Left lung (tissue), 4 donors: ENCODE measurements at regions not wholly inside any gene's neighbourhood (a gene's known extent, or its start where the extent isn't known, plus 50 kb on each side); places are given as distances from the start of the nearest gene placed in this dataset.
A peak's percentile ranks its signal among the peaks of the same experiment; 100 is the strongest.

Experiments
- ATAC-seq: fragments of 200-7000 bp; cut with Tn5 transposase; one replicate; pipeline ENCODE4 v1.9.1; 2020; ENCODE audit warnings: moderate library complexity
- DNase-seq, 4 donors: peaks; one replicate each; pipeline ENCODE4 v3.0.0-alpha.2; 2013 to 2020
- H3K27ac ChIP-seq, 2 donors: fragments of 200-600 bp; sonication (generic) in 1 of 2; one replicate each; pipeline versions ENCODE4 v1.5.0 to v1.8.0; 2020 to 2021
- H3K27me3 ChIP-seq, 2 donors: fragments of 200-600 bp; sonication (generic) in 1 of 2; one replicate each; pipeline versions ENCODE4 v1.5.0 to v1.8.0; 2020 to 2021
- H3K36me3 ChIP-seq, 2 donors: fragments of 200-600 bp; sonication (generic) in 1 of 2; one replicate each; pipeline versions ENCODE4 v1.5.0 to v1.8.0; 2020 to 2021
- H3K4me1 ChIP-seq, 2 donors: fragments of 200-600 bp; one replicate each; pipeline ENCODE4 v1.8.0; 2021
- H3K4me3 ChIP-seq, 2 donors: fragments of 200-600 bp; sonication (generic) in 1 of 2; one replicate each; pipeline versions ENCODE4 v1.5.0 to v1.8.0; 2020 to 2021; ENCODE audit warnings: mild to moderate bottlenecking in 1 of 2
- H3K9me3 ChIP-seq, 2 donors: fragments of 200-600 bp; sonication (generic) in 1 of 2; one replicate each; pipeline versions ENCODE4 v1.5.0 to v1.8.0; 2020 to 2021
- intact Hi-C, 2 donors: fragments of 100-400 bp; cut with DNase I; formaldehyde crosslinking; loops; one replicate each; pipeline versions ENCODE4 v1.11.2 to v1.14.2; 2022
- TF ChIP-seq, protein P1 (sequence below), 2 donors: fragments of 200-600 bp; sonication (generic) in 1 of 2; IDR thresholded peaks; one replicate each; pipeline versions ENCODE4 v1.5.0 to v1.8.0; 2021; ENCODE audit warnings: antibody characterized with exemption in 2 of 2
- donor health status: DM: no; HTN: yes; CAD: no.
- donor health status: DM: no; HTN: no; CAD: no.

DNA sequence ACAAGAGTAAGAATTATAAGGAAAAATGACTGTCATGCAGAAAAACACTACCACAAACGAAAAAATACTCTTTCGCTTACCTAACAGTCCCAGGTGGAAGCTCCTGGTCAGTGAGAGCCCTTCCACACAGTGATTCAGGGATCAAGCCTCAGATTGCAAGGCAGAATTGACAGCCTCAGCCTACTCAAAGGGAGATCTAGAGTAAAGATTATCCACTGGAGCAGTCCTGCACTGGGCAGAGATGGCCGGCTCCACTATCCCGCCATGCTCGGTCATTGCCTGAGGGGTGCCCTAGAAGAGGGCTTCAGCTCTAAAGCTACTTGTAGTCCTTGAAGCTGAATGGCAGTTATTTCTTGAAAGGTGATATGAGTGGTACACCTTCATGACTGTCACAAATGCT lies 174.7 kb downstream of the TTC8 start:
- Histone ChIP-seq H3K27ac (no peak overlapping the region), H3K4me3 (no peak overlapping the region), H3K4me1 (peaks cover 0 to 6% of the 10 kb centered on the region in 2 donors), H3K9me3 (no peaks in the 10 kb centered on the region), H3K27me3 (no peaks in the 10 kb centered on the region), H3K36me3 (no peaks in the 10 kb centered on the region)
- no peak for DNase-seq
- ATAC-seq, result no peak
- intact Hi-C loops, result no loop called here
- TF ChIP-seq, protein P1, sequence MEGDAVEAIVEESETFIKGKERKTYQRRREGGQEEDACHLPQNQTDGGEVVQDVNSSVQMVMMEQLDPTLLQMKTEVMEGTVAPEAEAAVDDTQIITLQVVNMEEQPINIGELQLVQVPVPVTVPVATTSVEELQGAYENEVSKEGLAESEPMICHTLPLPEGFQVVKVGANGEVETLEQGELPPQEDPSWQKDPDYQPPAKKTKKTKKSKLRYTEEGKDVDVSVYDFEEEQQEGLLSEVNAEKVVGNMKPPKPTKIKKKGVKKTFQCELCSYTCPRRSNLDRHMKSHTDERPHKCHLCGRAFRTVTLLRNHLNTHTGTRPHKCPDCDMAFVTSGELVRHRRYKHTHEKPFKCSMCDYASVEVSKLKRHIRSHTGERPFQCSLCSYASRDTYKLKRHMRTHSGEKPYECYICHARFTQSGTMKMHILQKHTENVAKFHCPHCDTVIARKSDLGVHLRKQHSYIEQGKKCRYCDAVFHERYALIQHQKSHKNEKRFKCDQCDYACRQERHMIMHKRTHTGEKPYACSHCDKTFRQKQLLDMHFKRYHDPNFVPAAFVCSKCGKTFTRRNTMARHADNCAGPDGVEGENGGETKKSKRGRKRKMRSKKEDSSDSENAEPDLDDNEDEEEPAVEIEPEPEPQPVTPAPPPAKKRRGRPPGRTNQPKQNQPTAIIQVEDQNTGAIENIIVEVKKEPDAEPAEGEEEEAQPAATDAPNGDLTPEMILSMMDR (IDR thresholded peaks at IDR 0.05), result no peak

DNA sequence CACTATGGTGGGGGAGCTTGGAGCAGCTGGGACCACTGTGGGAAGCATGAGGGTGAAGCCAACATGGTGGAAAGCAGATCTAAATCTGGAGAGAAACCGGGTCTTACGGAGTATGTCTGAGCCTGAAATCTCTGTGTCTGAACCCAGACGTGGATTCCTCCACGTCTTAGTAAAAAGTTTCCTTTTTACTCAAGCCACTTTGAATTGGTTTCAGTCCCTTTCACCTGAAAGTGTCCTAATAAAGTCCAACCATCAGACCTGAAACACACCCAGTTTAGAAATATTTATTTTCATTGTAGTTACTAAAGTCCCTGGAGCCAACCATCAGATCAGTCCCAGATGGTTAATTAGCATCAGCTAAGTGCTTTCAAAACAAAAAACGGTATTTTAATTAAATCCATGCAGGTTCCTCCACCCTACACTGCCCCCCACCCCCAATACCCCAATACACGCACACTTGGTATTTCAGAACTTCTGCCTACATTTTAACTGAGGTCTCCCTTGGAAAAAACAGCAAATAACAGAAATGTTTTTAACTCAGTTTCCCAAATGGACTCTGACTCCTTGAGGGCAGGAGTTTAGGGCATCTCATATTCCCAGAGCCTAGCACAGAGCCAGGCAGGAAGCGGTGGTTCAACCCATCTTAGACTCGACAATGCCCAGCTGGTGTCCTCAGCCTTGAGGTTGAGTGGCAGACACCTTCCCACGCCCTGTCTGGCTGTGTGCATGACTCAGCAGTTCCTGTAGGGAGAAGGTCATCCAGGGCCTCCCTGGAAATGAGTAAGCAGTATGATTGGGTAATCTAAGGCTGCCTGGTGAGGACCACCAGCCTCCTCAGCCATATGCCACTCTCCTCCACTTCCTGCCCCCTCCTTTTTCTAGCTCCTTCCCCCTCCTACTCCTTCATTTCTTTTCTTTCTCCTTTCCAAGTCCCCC lies 175.8 kb downstream of the TTC8 start:
- peaks cover 0 to 5% of the 10 kb centered on the region in 2 donors for H3K4me1 ChIP-seq
- ATAC-seq (peak; percentile 69), DNase-seq (peak in 2 of 4 donors; percentile 72 to 75)
- no peaks in the 10 kb centered on the region for H3K9me3 ChIP-seq
- intact Hi-C loops, result no loop called here
- no peaks in the 10 kb centered on the region for H3K36me3 ChIP-seq
- no peak overlapping the region for H3K27ac ChIP-seq
- no peaks in the 10 kb centered on the region for H3K27me3 ChIP-seq
- H3K4me3 ChIP-seq, result no peak overlapping the region
- TF ChIP-seq, protein P1 (IDR thresholded peaks at IDR 0.05), result no peak

DNA sequence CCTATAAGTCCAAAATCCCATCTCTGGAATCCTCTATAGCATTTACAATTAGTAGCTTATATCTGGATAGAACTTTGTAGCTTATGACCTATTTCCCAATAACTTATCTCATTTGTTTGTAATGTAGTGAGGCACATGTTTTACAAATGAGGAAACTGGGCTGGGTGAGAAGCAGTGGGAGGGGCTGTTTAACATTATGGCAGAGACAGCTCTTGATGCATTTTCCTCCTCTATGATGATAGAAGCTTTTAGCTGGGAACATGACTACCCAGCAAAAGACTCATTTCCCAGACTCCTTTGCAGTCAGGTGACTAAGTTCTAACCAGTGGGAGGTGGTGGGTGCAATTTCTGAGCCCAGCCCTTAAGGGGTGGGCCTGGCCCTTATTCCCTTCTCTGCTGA lies 179.7 kb downstream of the TTC8 start:
- DNase-seq (no peak), ATAC-seq (peak; percentile 49)
- Histone ChIP-seq H3K27me3 (no peaks in the 10 kb centered on the region), H3K36me3 (no peaks in the 10 kb centered on the region), H3K9me3 (no peaks in the 10 kb centered on the region), H3K4me3 (no peak overlapping the region), H3K27ac (no peak overlapping the region), H3K4me1 (no peaks in the 10 kb centered on the region)
- intact Hi-C loops, result no loop called here
- TF ChIP-seq, protein P1 (IDR thresholded peaks at IDR 0.05), result no peak

DNA sequence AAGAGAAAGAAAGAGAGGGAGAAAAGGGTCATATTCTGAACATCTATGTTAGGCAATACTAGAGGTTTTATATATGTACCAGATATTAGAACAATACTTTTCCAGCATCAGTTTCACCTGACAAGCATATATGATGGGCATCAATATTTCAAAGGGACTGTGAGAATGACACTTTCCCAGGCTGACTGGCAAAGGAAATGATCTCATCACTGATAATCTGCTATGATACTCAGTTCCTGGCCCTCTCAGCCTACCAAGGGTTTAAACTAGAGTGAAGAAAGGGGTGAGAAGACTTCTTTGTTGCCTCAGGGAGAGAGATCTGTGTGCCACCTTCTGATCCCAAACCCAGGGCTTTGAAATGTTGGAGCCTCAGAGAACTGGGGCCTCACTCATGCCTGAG lies 183.5 kb downstream of the TTC8 start:
- ATAC-seq, result no peak
- no peaks in the 10 kb centered on the region for H3K36me3 ChIP-seq
- no peak for DNase-seq
- TF ChIP-seq, protein P1 (IDR thresholded peaks at IDR 0.05), result no peak
- no peak overlapping the region for H3K27ac ChIP-seq
- H3K4me3 ChIP-seq, result no peak overlapping the region
- no peaks in the 10 kb centered on the region for H3K27me3 ChIP-seq
- H3K9me3 ChIP-seq, result no peaks in the 10 kb centered on the region
- intact Hi-C loops, result no loop called here
- no peaks in the 10 kb centered on the region for H3K4me1 ChIP-seq

DNA sequence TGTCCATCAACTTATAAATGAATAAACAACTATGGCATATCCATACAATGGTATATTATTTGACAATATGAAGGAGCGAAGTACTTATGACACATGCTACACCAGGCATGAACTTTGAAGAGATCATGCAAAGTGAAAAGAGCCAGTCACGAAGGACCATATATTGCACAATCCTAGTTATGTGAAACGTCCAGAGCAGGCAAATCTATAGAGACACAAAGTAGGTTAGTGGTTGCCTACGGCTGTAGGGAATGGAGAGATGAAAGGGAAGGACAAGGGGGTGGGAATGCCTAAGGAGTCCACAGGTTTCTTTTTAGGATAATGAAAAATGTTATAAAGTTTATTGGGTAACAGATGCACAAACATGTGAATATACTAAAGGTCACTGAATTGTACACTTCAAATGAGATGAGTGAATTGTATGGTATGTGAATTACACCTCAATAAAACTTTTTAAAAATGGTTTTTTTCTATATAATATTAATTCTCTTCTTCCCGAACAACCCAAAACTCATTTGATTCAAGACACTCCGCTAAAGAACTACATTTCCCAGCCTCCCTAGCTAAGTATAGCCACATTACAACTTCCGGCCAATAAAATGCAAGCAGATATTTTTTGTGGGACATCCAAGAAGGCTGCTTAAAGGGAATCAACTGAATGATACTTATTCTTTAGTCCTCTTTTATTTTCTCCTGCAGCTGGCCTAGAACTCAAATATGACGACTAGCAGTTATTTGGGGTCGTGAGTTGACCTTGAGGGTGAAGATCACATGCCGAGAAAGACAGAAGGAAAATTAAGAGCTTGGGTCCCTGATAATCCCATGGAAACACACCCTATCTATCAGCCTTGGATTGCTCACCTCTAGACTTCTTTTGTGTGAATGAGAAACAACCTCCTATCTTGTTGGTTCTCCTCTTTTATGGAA lies 187.2 kb downstream of the TTC8 start:
- TF ChIP-seq, protein P1 (IDR thresholded peaks at IDR 0.05), result no peak
- intact Hi-C loops, result no loop called here
- Histone ChIP-seq H3K27me3 (no peaks in the 10 kb centered on the region), H3K4me1 (no peaks in the 10 kb centered on the region), H3K27ac (no peak overlapping the region), H3K36me3 (no peaks in the 10 kb centered on the region), H3K4me3 (peak overlapping the region; percentile 3 to 16), H3K9me3 (no peaks in the 10 kb centered on the region)
- ATAC-seq (peak; percentile 72), DNase-seq (no peak)
